Panc1 (cell line): ENCODE measurements at regions not wholly inside any gene's neighbourhood (a gene's known extent, or its start where the extent isn't known, plus 50 kb on each side); places are given as distances from the start of the nearest gene placed in this dataset.

Experiments used
- REST ChIP-seq, 2 experiments: IDR thresholded peaks; 2 replicates each; pipeline ENCODE4 v1.6.1; 2011 to 2012; ENCODE audit warnings: low read depth in 2 of 2, control low read depth in 1 of 2, low read length in 1 of 2, mild to moderate bottlenecking in 1 of 2, moderate library complexity in 1 of 2; ENCODE audit not compliant: insufficient read depth in 1 of 2
- SIN3A ChIP-seq: IDR thresholded peaks from 2 replicates; pipeline ENCODE4 v1.6.1; 2012; ENCODE audit warnings: low read depth, mild to moderate bottlenecking, low read length, moderate library complexity, borderline replicate concordance; ENCODE audit not compliant: insufficient read depth
- TF ChIP-seq, protein P1 (sequence below): fragments of 450-650 bp; IDR thresholded peaks from 2 replicates; pipeline ENCODE4 v1.5.1; 2017; ENCODE audit warnings: mild to moderate bottlenecking

DNA sequence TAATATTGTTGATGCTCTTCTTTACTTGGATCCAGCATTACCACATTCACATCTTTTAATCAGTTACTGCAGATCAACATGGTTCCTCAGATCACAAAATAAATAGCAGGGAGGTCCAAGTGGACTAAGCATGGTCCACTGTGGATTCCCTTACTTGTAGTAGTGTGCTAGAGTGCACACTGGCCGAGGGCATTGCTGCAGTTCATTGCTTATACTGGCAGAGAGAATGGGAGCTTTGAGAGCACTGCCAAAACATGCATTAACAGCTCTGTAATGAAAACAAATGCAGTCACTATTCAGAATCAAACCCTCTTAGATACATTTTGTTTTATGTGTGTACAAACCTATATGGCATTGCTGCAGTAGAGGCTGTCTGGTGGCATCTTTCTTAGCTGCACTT is 471.5 kb downstream of the CD109 start:
- TF ChIP-seq SIN3A (no peak), REST (IDR thresholded peaks at IDR 0.05; ENCODE audit: insufficient read depth in 1 of 2, low read depth in 2 of 2, low read length in 1 of 2) (no peak)
- TF ChIP-seq, protein P1, sequence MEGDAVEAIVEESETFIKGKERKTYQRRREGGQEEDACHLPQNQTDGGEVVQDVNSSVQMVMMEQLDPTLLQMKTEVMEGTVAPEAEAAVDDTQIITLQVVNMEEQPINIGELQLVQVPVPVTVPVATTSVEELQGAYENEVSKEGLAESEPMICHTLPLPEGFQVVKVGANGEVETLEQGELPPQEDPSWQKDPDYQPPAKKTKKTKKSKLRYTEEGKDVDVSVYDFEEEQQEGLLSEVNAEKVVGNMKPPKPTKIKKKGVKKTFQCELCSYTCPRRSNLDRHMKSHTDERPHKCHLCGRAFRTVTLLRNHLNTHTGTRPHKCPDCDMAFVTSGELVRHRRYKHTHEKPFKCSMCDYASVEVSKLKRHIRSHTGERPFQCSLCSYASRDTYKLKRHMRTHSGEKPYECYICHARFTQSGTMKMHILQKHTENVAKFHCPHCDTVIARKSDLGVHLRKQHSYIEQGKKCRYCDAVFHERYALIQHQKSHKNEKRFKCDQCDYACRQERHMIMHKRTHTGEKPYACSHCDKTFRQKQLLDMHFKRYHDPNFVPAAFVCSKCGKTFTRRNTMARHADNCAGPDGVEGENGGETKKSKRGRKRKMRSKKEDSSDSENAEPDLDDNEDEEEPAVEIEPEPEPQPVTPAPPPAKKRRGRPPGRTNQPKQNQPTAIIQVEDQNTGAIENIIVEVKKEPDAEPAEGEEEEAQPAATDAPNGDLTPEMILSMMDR: no peak
